Tibial artery (tissue), 4 donors: ENCODE measurements at regions not wholly inside any gene's neighbourhood (a gene's known extent, or its start where the extent isn't known, plus 50 kb on each side); places are given as distances from the start of the nearest gene placed in this dataset.

Source experiments
- DNase-seq, 2 donors: peaks; one replicate each; pipeline ENCODE4 v3.0.0-alpha.2; 2019
- H3K27ac ChIP-seq, 2 donors: fragments of 200-600 bp; sonication (generic) in 1 of 2; 1 replicate in 1 of 2; 2 replicates in 1 of 2; pipeline ENCODE4 v1.5.1; 2018 to 2019; ENCODE audit warnings: mild to moderate bottlenecking in 1 of 2
- H3K27me3 ChIP-seq, 2 donors: fragments of 200-600 bp; sonication (generic) in 1 of 2; one replicate each; pipeline versions ENCODE4 v1.5.1 to v1.6.0; 2016 to 2019
- H3K36me3 ChIP-seq, 3 donors: fragments of 200-600 bp; sonication (generic) in 2 of 3; one replicate each; pipeline ENCODE4 v1.5.1; 2016 to 2019; ENCODE audit warnings: mild to moderate bottlenecking in 2 of 3
- H3K4me1 ChIP-seq, 4 donors: fragments of 200-600 bp; sonication (generic) in 2 of 4; 1 replicate in 3 of 4; 2 replicates in 1 of 4; pipeline ENCODE4 v1.5.1; 2016 to 2019
- H3K4me3 ChIP-seq, 2 donors: fragments of 200-600 bp; sonication (generic) in 1 of 2; 1 replicate in 1 of 2; 2 replicates in 1 of 2; pipeline ENCODE4 v1.5.1; 2018 to 2019; ENCODE audit warnings: mild to moderate bottlenecking in 2 of 2
- H3K9me3 ChIP-seq, 3 donors: fragments of 200-600 bp; sonication (generic) in 1 of 3; one replicate each; pipeline ENCODE4 v1.5.1; 2016 to 2019
- intact Hi-C: fragments of 100-400 bp; cut with DNase I; formaldehyde crosslinking; loops from one replicate; pipeline ENCODE4 v1.15.0; 2023; ENCODE audit warnings: low total_unique reads
- TF ChIP-seq, protein P1 (sequence below), 2 experiments: fragments of 200-600 bp in 1 of 2; fragments of 450-650 bp in 1 of 2; IDR thresholded peaks; one replicate each; pipeline ENCODE4 v1.5.1; 2017 to 2019; ENCODE audit warnings: antibody characterized with exemption in 2 of 2, mild to moderate bottlenecking in 1 of 2, moderate library complexity in 1 of 2

DNA sequence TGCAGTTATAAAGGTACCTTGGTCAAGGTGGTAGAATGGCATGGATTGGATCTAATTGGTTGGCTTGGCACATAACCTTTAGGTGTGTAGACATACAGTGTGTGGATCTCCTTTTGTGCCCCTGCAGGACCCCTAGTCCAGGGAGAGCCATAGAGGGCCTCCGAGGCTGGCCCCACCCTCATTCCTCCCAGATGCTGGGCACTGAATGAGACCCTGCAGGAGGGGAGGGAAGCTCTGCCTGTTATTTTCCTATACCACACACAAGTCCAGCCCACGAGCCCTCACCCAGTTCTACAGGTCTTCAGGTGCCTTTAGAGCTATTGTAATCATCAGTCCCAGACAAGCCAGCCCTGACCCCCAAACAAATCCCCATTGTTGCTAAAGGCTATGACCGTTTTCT lies 58.9 kb downstream of the KCNF1 start:
- Histone ChIP-seq H3K27me3 (peaks cover 0 to 42% of the 10 kb centered on the region in 2 donors), H3K4me3 (no peak overlapping the region), H3K27ac (no peak overlapping the region), H3K36me3 (no peaks in the 10 kb centered on the region), H3K4me1 (no peaks in the 10 kb centered on the region), H3K9me3 (no peaks in the 10 kb centered on the region)
- intact Hi-C loops: no loop called here
- no peak for DNase-seq
- TF ChIP-seq, protein P1, sequence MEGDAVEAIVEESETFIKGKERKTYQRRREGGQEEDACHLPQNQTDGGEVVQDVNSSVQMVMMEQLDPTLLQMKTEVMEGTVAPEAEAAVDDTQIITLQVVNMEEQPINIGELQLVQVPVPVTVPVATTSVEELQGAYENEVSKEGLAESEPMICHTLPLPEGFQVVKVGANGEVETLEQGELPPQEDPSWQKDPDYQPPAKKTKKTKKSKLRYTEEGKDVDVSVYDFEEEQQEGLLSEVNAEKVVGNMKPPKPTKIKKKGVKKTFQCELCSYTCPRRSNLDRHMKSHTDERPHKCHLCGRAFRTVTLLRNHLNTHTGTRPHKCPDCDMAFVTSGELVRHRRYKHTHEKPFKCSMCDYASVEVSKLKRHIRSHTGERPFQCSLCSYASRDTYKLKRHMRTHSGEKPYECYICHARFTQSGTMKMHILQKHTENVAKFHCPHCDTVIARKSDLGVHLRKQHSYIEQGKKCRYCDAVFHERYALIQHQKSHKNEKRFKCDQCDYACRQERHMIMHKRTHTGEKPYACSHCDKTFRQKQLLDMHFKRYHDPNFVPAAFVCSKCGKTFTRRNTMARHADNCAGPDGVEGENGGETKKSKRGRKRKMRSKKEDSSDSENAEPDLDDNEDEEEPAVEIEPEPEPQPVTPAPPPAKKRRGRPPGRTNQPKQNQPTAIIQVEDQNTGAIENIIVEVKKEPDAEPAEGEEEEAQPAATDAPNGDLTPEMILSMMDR (IDR thresholded peaks at IDR 0.05): no peak

- TF ChIP-seq, protein P1 (IDR thresholded peaks at IDR 0.05): no peak
- no peaks in the 10 kb centered on the region for H3K36me3 ChIP-seq
- no peaks in the 10 kb centered on the region for H3K9me3 ChIP-seq
- H3K27ac ChIP-seq: no peak overlapping the region
- H3K4me1 ChIP-seq: no peaks in the 10 kb centered on the region
- DNase-seq: no peak
- H3K4me3 ChIP-seq: no peak overlapping the region
- intact Hi-C loops: no loop called here
- H3K27me3 ChIP-seq: peaks cover 0 to 38% of the 10 kb centered on the region in 2 donors
Measured at GRCh38 chr2:10971161-10971887, 59.6 kb downstream of the KCNF1 start.

DNA sequence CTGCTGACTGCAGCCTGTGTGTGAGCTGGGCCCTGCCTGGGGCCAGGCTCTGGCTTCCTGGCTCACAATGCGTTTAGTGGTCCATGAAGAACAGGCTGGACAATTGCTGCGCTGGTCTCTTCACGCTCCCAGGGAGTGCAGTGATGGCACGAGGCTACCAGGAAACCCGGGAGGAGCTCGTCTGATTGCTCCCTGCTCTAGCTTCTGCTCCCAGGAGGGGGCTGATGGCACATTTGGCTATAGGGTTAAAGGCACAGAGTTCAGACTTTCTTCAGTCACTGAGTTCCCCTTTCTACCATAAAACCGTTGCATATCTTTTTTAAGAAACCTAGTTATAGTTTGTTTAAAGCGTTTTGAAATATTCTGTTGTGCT lies 60.1 kb downstream of the KCNF1 start:
- intact Hi-C loops: no loop called here
- no peak for DNase-seq
- TF ChIP-seq, protein P1 (IDR thresholded peaks at IDR 0.05): no peak

GRCh38 chr2:10972683-10973433 lies 61.1 kb downstream of the KCNF1 start:
- Histone ChIP-seq H3K27me3 (peaks cover 0 to 37% of the 10 kb centered on the region in 2 donors), H3K36me3 (no peaks in the 10 kb centered on the region), H3K27ac (no peak overlapping the region), H3K9me3 (no peaks in the 10 kb centered on the region), H3K4me1 (no peaks in the 10 kb centered on the region), H3K4me3 (no peak overlapping the region)
- intact Hi-C loops: no loop called here
- no peak for DNase-seq
- TF ChIP-seq, protein P1 (IDR thresholded peaks at IDR 0.05): no peak

More for the DNA sequence above, 60.1 kb downstream of the KCNF1 start:
- Histone ChIP-seq H3K4me1 (no peaks in the 10 kb centered on the region), H3K9me3 (no peaks in the 10 kb centered on the region), H3K4me3 (no peak overlapping the region), H3K36me3 (no peaks in the 10 kb centered on the region), H3K27me3 (peaks cover 0 to 37% of the 10 kb centered on the region in 2 donors), H3K27ac (no peak overlapping the region)

DNA sequence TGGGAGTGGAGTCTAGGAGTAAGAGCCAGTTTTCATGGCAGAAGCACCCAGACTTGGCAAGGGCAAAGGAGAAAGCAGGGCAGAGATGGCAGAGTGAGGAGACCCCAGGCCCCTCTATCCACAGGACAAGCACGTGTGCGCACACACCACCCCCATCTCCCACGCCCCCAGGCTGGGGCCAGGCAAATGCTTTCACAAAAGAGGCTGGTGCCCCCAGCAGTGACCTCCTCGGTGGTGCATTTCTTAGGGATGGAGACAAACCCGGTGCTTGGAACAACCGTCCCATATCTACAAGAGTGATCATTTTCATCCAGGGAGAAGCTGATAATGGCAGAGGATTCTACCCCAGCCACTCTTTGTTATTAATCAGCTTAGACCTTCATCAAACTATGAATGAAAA lies 62.0 kb downstream of the KCNF1 start:
- no peak for DNase-seq
- TF ChIP-seq, protein P1 (IDR thresholded peaks at IDR 0.05): no peak
- H3K27ac ChIP-seq: no peak overlapping the region
- no peaks in the 10 kb centered on the region for H3K36me3 ChIP-seq
- H3K4me1 ChIP-seq: no peaks in the 10 kb centered on the region
- intact Hi-C loops: no loop called here
- no peak overlapping the region for H3K4me3 ChIP-seq
- H3K9me3 ChIP-seq: no peaks in the 10 kb centered on the region
- peaks cover 0 to 44% of the 10 kb centered on the region in 2 donors for H3K27me3 ChIP-seq
